GM12878 (cell line): ENCODE measurements at regions not wholly inside any gene's neighbourhood (a gene's known extent, or its start where the extent isn't known, plus 50 kb on each side); places are given as distances from the start of the nearest gene placed in this dataset.

Experiments used
- BCL11A ChIP-seq: IDR thresholded peaks from 2 replicates; pipeline ENCODE4 v1.6.1; 2011; ENCODE audit warnings: low read depth, low read length
- FOS ChIP-seq: IDR thresholded peaks from 3 replicates; pipeline ENCODE4 v1.6.1; 2011; ENCODE audit warnings: borderline replicate concordance; ENCODE audit not compliant: insufficient read length; ENCODE audit errors: extremely low read depth
- LARP7 ChIP-seq: fragments of 450-650 bp; IDR thresholded peaks from 2 replicates; pipeline ENCODE4 v1.6.1; 2017; ENCODE audit warnings: mild to moderate bottlenecking
- MEF2A ChIP-seq: IDR thresholded peaks from 2 replicates; pipeline ENCODE4 v1.6.1; 2011; ENCODE audit warnings: low read depth, mild to moderate bottlenecking, low read length, moderate library complexity; ENCODE audit not compliant: insufficient read depth
- MYB ChIP-seq: fragments of 150-350 bp; IDR thresholded peaks from 2 replicates; pipeline ENCODE4 v1.6.1; 2014; ENCODE audit warnings: mild to moderate bottlenecking, low read depth, low read length, borderline replicate concordance
- MYC ChIP-seq: IDR thresholded peaks from 2 replicates; pipeline ENCODE4 v1.6.1; 2011; ENCODE audit warnings: mild to moderate bottlenecking, low read length, moderate library complexity, inconsistent platforms; ENCODE audit not compliant: insufficient read depth, insufficient replicate concordance, insufficient read length, severe bottlenecking
- NR2F1 ChIP-seq: fragments of 450-650 bp; conservative IDR thresholded peaks from 2 replicates; pipeline ENCODE4 v1.6.1; 2017; ENCODE audit warnings: mild to moderate bottlenecking
- POLR2A ChIP-seq: IDR thresholded peaks from 2 replicates; pipeline ENCODE4 v1.6.1; 2011; ENCODE audit warnings: low read depth, mild to moderate bottlenecking, low read length
- TAF1 ChIP-seq: IDR thresholded peaks from 2 replicates; pipeline ENCODE4 v1.6.1; 2011; ENCODE audit warnings: mild to moderate bottlenecking, low read depth, low read length, borderline replicate concordance
- TF ChIP-seq, protein P1 (sequence below): IDR thresholded peaks from 2 replicates; pipeline ENCODE4 v1.6.1; 2011; ENCODE audit warnings: low read depth, low read length, improper control_type of control experiment, borderline replicate concordance
- TF ChIP-seq, protein P2 (sequence below): IDR thresholded peaks from 2 replicates; pipeline ENCODE4 v1.6.1; 2012; ENCODE audit warnings: low read depth, low read length, improper control_type of control experiment
- TF ChIP-seq, protein P3 (sequence below), 3 experiments: IDR thresholded peaks in 2 of 3; conservative IDR thresholded peaks in 1 of 3; 2 replicates each; pipeline ENCODE4 v1.5.1; 2011; ENCODE audit warnings: low read depth in 3 of 3, low read length in 3 of 3, mild to moderate bottlenecking in 3 of 3, control low read depth in 2 of 3, moderate library complexity in 2 of 3, inconsistent platforms in 1 of 3, mixed read lengths in 1 of 3; ENCODE audit not compliant: control insufficient read depth in 2 of 3, insufficient read depth in 1 of 3; ENCODE audit errors: extremely low read depth in 1 of 3
- TF ChIP-seq, protein P4 (sequence below): IDR thresholded peaks from 2 replicates; pipeline ENCODE4 v1.6.1; 2011; ENCODE audit warnings: mild to moderate bottlenecking, low read depth, low read length, moderate library complexity; ENCODE audit not compliant: insufficient replicate concordance
- TF ChIP-seq, protein P5 (sequence below): IDR thresholded peaks from 2 replicates; pipeline ENCODE4 v1.6.1; 2011; ENCODE audit warnings: low read depth, mild to moderate bottlenecking, low read length, moderate library complexity, borderline replicate concordance; ENCODE audit errors: extremely low read depth

DNA sequence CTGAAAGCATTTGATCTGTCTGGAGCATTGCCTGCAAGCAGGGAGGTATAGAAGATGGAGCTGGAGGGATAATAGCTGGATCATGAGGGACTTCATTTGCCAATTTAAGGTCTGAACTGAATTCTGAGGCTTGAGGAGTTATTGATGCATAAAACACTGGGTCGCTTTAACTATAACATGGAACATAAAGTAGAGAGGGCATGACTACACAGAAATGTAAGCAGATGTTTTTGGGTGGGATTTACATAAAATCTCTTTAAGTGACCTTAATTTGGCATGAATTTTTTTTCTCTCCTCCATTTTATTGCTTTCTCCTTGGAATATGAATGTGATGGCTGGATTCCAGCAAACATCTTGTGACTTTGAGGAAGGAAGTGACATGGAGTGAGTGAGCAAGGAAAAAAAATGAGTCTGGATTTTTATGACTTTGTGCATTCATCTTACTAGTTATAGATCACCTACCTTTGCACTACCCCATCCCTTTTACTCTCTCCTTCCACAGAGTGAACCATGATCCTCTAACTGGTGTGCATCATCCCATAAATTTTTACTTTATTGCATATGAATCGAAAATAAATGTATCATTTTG is 356.0 kb downstream of the DUSP6 start:
- no peak for TF ChIP-seq FOS
- TF ChIP-seq LARP7, result no peak
- TF ChIP-seq BCL11A, result no peak
- TF ChIP-seq NR2F1, result no peak
- TF ChIP-seq, protein P1, sequence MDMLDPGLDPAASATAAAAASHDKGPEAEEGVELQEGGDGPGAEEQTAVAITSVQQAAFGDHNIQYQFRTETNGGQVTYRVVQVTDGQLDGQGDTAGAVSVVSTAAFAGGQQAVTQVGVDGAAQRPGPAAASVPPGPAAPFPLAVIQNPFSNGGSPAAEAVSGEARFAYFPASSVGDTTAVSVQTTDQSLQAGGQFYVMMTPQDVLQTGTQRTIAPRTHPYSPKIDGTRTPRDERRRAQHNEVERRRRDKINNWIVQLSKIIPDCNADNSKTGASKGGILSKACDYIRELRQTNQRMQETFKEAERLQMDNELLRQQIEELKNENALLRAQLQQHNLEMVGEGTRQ, result no peak
- TF ChIP-seq, protein P2, sequence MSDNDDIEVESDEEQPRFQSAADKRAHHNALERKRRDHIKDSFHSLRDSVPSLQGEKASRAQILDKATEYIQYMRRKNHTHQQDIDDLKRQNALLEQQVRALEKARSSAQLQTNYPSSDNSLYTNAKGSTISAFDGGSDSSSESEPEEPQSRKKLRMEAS, result no peak
- TF ChIP-seq, protein P3, sequence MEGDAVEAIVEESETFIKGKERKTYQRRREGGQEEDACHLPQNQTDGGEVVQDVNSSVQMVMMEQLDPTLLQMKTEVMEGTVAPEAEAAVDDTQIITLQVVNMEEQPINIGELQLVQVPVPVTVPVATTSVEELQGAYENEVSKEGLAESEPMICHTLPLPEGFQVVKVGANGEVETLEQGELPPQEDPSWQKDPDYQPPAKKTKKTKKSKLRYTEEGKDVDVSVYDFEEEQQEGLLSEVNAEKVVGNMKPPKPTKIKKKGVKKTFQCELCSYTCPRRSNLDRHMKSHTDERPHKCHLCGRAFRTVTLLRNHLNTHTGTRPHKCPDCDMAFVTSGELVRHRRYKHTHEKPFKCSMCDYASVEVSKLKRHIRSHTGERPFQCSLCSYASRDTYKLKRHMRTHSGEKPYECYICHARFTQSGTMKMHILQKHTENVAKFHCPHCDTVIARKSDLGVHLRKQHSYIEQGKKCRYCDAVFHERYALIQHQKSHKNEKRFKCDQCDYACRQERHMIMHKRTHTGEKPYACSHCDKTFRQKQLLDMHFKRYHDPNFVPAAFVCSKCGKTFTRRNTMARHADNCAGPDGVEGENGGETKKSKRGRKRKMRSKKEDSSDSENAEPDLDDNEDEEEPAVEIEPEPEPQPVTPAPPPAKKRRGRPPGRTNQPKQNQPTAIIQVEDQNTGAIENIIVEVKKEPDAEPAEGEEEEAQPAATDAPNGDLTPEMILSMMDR (IDR thresholded peaks at IDR 0.05 in 2 of 3, conservative IDR thresholded peaks at IDR 0.05 in 1 of 3; ENCODE audit: control insufficient read depth in 2 of 3, extremely low read depth in 1 of 3, insufficient read depth in 1 of 3, low read depth in 3 of 3, low read length in 3 of 3), result no peak
- TF ChIP-seq POLR2A, result no peak
- TF ChIP-seq, protein P4, sequence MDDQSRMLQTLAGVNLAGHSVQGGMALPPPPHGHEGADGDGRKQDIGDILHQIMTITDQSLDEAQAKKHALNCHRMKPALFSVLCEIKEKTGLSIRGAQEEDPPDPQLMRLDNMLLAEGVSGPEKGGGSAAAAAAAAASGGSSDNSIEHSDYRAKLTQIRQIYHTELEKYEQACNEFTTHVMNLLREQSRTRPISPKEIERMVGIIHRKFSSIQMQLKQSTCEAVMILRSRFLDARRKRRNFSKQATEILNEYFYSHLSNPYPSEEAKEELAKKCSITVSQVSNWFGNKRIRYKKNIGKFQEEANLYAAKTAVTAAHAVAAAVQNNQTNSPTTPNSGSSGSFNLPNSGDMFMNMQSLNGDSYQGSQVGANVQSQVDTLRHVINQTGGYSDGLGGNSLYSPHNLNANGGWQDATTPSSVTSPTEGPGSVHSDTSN, result no peak
- TF ChIP-seq, protein P5, sequence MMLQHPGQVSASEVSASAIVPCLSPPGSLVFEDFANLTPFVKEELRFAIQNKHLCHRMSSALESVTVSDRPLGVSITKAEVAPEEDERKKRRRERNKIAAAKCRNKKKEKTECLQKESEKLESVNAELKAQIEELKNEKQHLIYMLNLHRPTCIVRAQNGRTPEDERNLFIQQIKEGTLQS, result no peak
- TF ChIP-seq MYC, result no peak
- TF ChIP-seq MEF2A, result no peak
- no peak for TF ChIP-seq TAF1
- TF ChIP-seq MYB, result no peak
